OCI-LY3 (cell line): ENCODE measurements at regions not wholly inside any gene's neighbourhood (a gene's known extent, or its start where the extent isn't known, plus 50 kb on each side); places are given as distances from the start of the nearest gene placed in this dataset.
"Not testable (repeated sequence)": the region's sequence is repeated elsewhere in the genome, so short reads cannot be mapped to it uniquely, and the experiment has no call there.

ENCODE experiments used
- H2AFZ ChIP-seq: fragments of 200-600, 300-600 bp; shearing (Covaris generic); 2 replicates; pipeline ENCODE4 v1.6.0; 2014; ENCODE audit warnings: antibody characterized with exemption, low read depth, low read length
- H3K27ac ChIP-seq: fragments of 200-600, 300-600 bp; sonication (generic); 2 replicates; pipeline ENCODE4 v1.5.1; 2014; ENCODE audit warnings: mild to moderate bottlenecking, low read length, moderate library complexity, mixed read lengths
- H3K27me3 ChIP-seq: fragments of 200-600, 300-600 bp; sonication (generic); 2 replicates; pipeline ENCODE4 v1.6.1; 2014; ENCODE audit warnings: low read depth, low read length, mixed read lengths
- H3K36me3 ChIP-seq: fragments of 200-600, 300-600 bp; sonication (generic); replicated peaks from 2 replicates; pipeline ENCODE3; 2014; ENCODE audit warnings: low read depth, low read length, mixed read lengths
- H3K4me1 ChIP-seq: fragments of 300-600, 200-600 bp; sonication (generic); 2 replicates; pipeline ENCODE4 v1.6.1; 2014; ENCODE audit warnings: low read length, mixed read lengths
- H3K4me2 ChIP-seq: fragments of 200-600, 300-600 bp; sonication (generic); 2 replicates; pipeline ENCODE4 v1.6.1; 2014; ENCODE audit warnings: low read length, mixed read lengths
- H3K4me3 ChIP-seq: fragments of 300-600, 200-600 bp; sonication (generic); 2 replicates; pipeline ENCODE4 v1.5.1; 2014; ENCODE audit warnings: antibody characterized with exemption, mild to moderate bottlenecking, low read length, moderate library complexity
- H3K79me2 ChIP-seq: fragments of 300-600, 200-600 bp; shearing (Covaris generic); 2 replicates; pipeline ENCODE4 v1.6.1; 2014; ENCODE audit warnings: mild to moderate bottlenecking, low read length, mixed read lengths
- H3K9ac ChIP-seq: fragments of 300-600, 200-600 bp; shearing (Covaris generic); 2 replicates; pipeline ENCODE4 v1.6.0; 2014; ENCODE audit warnings: mild to moderate bottlenecking, low read length, moderate library complexity
- H3K9me3 ChIP-seq: fragments of 200-600, 300-600 bp; shearing (Covaris generic); 2 replicates; pipeline ENCODE4 v1.6.1; 2014; ENCODE audit warnings: low read length, mixed read lengths; ENCODE audit not compliant: insufficient read depth
- H4K20me1 ChIP-seq: fragments of 200-600, 300-600 bp; sonication (generic); 2 replicates; pipeline ENCODE4 v1.6.1; 2016; ENCODE audit warnings: low read length, mixed read lengths; ENCODE audit not compliant: insufficient read depth
- CTCF ChIP-seq: fragments of 200-600, 300-600 bp; sonication (generic); IDR thresholded peaks from 2 replicates; pipeline ENCODE4 v1.5.1; 2014; ENCODE audit warnings: antibody characterized with exemption, low read length, low read depth
- EZH2phosphoT487 ChIP-seq: fragments of 200-600 bp; shearing (Covaris generic); IDR thresholded peaks from 2 replicates; pipeline ENCODE4 v1.6.1; 2018; ENCODE audit warnings: antibody characterized with exemption, mixed run types, low read depth

- Histone ChIP-seq H3K36me3 (no peaks in the 10 kb centered on the region), H3K9me3 (no peaks in the 10 kb centered on the region), H3K4me3 (no peak overlapping the region), H2AFZ (no peak overlapping the region), H3K9ac (no peak overlapping the region), H4K20me1 (no peaks in the 10 kb centered on the region), H3K27me3 (no peaks in the 10 kb centered on the region), H3K4me2 (no peak overlapping the region), H3K79me2 (no peaks in the 10 kb centered on the region), H3K4me1 (no peaks in the 10 kb centered on the region), H3K27ac (no peak overlapping the region)
- TF ChIP-seq CTCF (no peak), EZH2phosphoT487 (no peak)
Measured at GRCh38 chr1:31517301-31517700, 59.0 kb upstream of the TINAGL1 start.

GRCh38 chr1:31517986-31518385 lies 58.3 kb upstream of the TINAGL1 start:
- H4K20me1 ChIP-seq, H3K36me3 ChIP-seq, H3K4me1 ChIP-seq, H2AFZ ChIP-seq, H3K9me3 ChIP-seq, H3K27ac ChIP-seq, H3K4me3 ChIP-seq, H3K79me2 ChIP-seq, H3K27me3 ChIP-seq, H3K9ac ChIP-seq, H3K4me2 ChIP-seq: not testable (repeated sequence)

GRCh38 chr1:31521761-31522555 lies 54.4 kb upstream of the TINAGL1 start:
- Histone ChIP-seq H2AFZ (no peak overlapping the region), H3K4me1 (peaks cover 11% of the 10 kb centered on the region), H3K79me2 (no peaks in the 10 kb centered on the region), H3K27me3 (no peaks in the 10 kb centered on the region), H3K9ac (no peak overlapping the region), H3K4me2 (no peak overlapping the region), H3K9me3 (no peaks in the 10 kb centered on the region), H3K4me3 (no peak overlapping the region), H4K20me1 (no peaks in the 10 kb centered on the region), H3K36me3 (no peaks in the 10 kb centered on the region), H3K27ac (no peak overlapping the region)
- TF ChIP-seq CTCF (no peak), EZH2phosphoT487 (no peak)

- Histone ChIP-seq H4K20me1 (no peaks in the 10 kb centered on the region), H3K9ac (no peak overlapping the region), H3K9me3 (no peaks in the 10 kb centered on the region), H3K79me2 (no peaks in the 10 kb centered on the region), H3K36me3 (no peaks in the 10 kb centered on the region), H3K27me3 (no peaks in the 10 kb centered on the region), H3K4me2 (no peak overlapping the region), H2AFZ (no peak overlapping the region), H3K4me3 (no peak overlapping the region), H3K27ac (no peak overlapping the region), H3K4me1 (peaks cover 11% of the 10 kb centered on the region)
- TF ChIP-seq EZH2phosphoT487 (no peak), CTCF (no peak)
Measured at GRCh38 chr1:31522556-31522845, 53.8 kb upstream of the TINAGL1 start.
